ENCODE measurements at regions not wholly inside any gene's neighbourhood (a gene's known extent, or its start where the extent isn't known, plus 50 kb on each side); places are given as distances from the start of the nearest gene placed in this dataset.

DNA sequence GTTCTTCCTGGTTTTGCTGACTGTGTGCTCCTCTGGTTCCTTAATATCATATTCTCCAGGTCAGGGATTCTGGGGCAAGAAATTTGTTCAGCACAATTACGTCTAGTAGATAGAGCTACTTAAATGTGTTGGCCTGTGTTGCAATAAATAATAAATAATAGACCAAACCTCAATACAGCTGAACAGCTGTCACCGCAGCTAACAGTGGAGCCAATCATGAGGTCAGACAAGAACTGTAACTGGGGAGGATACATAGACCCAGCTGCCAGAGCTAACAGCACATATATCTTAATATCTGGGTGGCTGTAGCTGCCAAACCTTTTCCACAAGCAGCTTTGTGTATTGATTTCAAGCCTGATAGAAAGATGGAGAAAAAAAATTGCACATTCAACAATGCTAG, 1596.3 kb upstream of the PCDH20 start:
- H3K4me3 ChIP-seq (ENCODE audit: low read depth in 1 of 3, low read length in 3 of 3): no peak overlapping the region
- H3K27me3 ChIP-seq (ENCODE audit: control insufficient read depth in 4 of 4, insufficient read depth in 4 of 4, low read length in 3 of 4): no peaks in the 10 kb centered on the region
- DNase-seq (ENCODE audit: low spot score): no peak
- H3K4me1 ChIP-seq (ENCODE audit: control insufficient read depth in 4 of 4, insufficient read depth in 4 of 4, low read length in 3 of 4): no peaks in the 10 kb centered on the region
- 86% methylated on average over 2 of the region's 2 CpGs for WGBS
- H3K9ac ChIP-seq (ENCODE audit: low read depth in 1 of 2, low read length in 2 of 2): no peak overlapping the region
- no peaks in the 10 kb centered on the region for H3K36me3 ChIP-seq (ENCODE audit: control insufficient read depth in 4 of 4, insufficient read depth in 3 of 4, low read depth in 1 of 4, low read length in 3 of 4)
- TF ChIP-seq, protein P1, sequence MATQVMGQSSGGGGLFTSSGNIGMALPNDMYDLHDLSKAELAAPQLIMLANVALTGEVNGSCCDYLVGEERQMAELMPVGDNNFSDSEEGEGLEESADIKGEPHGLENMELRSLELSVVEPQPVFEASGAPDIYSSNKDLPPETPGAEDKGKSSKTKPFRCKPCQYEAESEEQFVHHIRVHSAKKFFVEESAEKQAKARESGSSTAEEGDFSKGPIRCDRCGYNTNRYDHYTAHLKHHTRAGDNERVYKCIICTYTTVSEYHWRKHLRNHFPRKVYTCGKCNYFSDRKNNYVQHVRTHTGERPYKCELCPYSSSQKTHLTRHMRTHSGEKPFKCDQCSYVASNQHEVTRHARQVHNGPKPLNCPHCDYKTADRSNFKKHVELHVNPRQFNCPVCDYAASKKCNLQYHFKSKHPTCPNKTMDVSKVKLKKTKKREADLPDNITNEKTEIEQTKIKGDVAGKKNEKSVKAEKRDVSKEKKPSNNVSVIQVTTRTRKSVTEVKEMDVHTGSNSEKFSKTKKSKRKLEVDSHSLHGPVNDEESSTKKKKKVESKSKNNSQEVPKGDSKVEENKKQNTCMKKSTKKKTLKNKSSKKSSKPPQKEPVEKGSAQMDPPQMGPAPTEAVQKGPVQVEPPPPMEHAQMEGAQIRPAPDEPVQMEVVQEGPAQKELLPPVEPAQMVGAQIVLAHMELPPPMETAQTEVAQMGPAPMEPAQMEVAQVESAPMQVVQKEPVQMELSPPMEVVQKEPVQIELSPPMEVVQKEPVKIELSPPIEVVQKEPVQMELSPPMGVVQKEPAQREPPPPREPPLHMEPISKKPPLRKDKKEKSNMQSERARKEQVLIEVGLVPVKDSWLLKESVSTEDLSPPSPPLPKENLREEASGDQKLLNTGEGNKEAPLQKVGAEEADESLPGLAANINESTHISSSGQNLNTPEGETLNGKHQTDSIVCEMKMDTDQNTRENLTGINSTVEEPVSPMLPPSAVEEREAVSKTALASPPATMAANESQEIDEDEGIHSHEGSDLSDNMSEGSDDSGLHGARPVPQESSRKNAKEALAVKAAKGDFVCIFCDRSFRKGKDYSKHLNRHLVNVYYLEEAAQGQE (IDR thresholded peaks at IDR 0.05): no peak
- TF ChIP-seq NR2F2 (IDR thresholded peaks at IDR 0.05) (no peak), RXRA (IDR thresholded peaks at IDR 0.05) (no peak), HNF4A (conservative IDR thresholded peaks at IDR 0.05) (no peak), FOXA2 (IDR thresholded peaks at IDR 0.05) (no peak), HNF4G (IDR thresholded peaks at IDR 0.05) (no peak), RAD21 (IDR thresholded peaks at IDR 0.05) (no peak)
- TF ChIP-seq, protein P2, sequence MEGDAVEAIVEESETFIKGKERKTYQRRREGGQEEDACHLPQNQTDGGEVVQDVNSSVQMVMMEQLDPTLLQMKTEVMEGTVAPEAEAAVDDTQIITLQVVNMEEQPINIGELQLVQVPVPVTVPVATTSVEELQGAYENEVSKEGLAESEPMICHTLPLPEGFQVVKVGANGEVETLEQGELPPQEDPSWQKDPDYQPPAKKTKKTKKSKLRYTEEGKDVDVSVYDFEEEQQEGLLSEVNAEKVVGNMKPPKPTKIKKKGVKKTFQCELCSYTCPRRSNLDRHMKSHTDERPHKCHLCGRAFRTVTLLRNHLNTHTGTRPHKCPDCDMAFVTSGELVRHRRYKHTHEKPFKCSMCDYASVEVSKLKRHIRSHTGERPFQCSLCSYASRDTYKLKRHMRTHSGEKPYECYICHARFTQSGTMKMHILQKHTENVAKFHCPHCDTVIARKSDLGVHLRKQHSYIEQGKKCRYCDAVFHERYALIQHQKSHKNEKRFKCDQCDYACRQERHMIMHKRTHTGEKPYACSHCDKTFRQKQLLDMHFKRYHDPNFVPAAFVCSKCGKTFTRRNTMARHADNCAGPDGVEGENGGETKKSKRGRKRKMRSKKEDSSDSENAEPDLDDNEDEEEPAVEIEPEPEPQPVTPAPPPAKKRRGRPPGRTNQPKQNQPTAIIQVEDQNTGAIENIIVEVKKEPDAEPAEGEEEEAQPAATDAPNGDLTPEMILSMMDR (IDR thresholded peaks at IDR 0.05; ENCODE audit: low read depth, low read length, missing input control): no peak
- TF ChIP-seq, protein P3, sequence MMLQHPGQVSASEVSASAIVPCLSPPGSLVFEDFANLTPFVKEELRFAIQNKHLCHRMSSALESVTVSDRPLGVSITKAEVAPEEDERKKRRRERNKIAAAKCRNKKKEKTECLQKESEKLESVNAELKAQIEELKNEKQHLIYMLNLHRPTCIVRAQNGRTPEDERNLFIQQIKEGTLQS (IDR thresholded peaks at IDR 0.05): no peak
- H3K27ac ChIP-seq (ENCODE audit: low read depth in 1 of 2, low read length in 2 of 2): no peak overlapping the region
- H3K9me3 ChIP-seq (ENCODE audit: control insufficient read depth in 4 of 4, low read length in 3 of 4): peaks cover 4 to 7% (median 5%) of the 10 kb centered on the region in 4 donors

DNA sequence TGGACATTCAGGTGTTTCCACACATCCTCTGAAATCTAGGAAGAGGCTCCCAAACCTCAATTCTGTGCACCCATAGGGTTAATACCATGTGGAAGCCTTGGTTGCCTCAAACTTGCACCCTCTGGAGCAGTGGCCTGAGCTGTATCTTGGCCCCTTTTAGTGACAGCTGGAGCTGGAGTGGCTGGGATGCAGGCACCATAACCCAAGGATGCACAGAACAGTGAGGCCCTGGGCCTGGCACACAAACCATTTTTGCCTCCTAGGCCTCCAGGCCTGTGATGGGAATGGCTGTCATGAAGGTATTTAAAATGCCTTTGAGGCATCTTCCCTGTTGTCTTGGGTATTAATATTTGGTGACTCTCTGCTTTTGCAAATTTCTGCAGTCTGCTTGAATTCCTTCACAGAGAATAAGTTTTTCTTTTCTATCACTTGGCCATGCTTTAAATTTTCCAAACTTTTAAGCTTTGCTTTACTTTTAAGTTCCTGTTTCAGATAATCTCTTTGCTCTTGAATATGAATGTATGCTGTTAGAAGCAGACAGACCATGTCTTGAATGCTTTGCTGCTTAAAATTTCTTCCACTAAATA, 1594.5 kb upstream of the PCDH20 start:
- Histone ChIP-seq H3K9ac (ENCODE audit: low read depth in 1 of 2, low read length in 2 of 2) (no peak overlapping the region), H3K9me3 (ENCODE audit: control insufficient read depth in 4 of 4, low read length in 3 of 4) (peaks cover 4 to 12% (median 5%) of the 10 kb centered on the region in 4 donors), H3K27me3 (ENCODE audit: control insufficient read depth in 4 of 4, insufficient read depth in 4 of 4, low read length in 3 of 4) (no peaks in the 10 kb centered on the region), H3K36me3 (ENCODE audit: control insufficient read depth in 4 of 4, insufficient read depth in 3 of 4, low read depth in 1 of 4, low read length in 3 of 4) (no peaks in the 10 kb centered on the region), H3K4me1 (ENCODE audit: control insufficient read depth in 4 of 4, insufficient read depth in 4 of 4, low read length in 3 of 4) (no peaks in the 10 kb centered on the region), H3K27ac (ENCODE audit: low read depth in 1 of 2, low read length in 2 of 2) (no peak overlapping the region), H3K4me3 (ENCODE audit: low read depth in 1 of 3, low read length in 3 of 3) (no peak overlapping the region)
- no peak for DNase-seq (ENCODE audit: low spot score)
- TF ChIP-seq, protein P2 (IDR thresholded peaks at IDR 0.05; ENCODE audit: low read depth, low read length, missing input control): no peak
- no peak for TF ChIP-seq TAF1 (conservative IDR thresholded peaks at IDR 0.05)
- TF ChIP-seq EGR1 (IDR thresholded peaks at IDR 0.05; ENCODE audit: low read depth in 2 of 2): no peak
- no peak for TF ChIP-seq RAD21 (IDR thresholded peaks at IDR 0.05)
- TF ChIP-seq FOXA1 (IDR thresholded peaks at IDR 0.05): no peak
- no peak for TF ChIP-seq GABPA (IDR thresholded peaks at IDR 0.05 in 1 of 2, conservative IDR thresholded peaks at IDR 0.05 in 1 of 2)
- no peak for TF ChIP-seq HNF4A (conservative IDR thresholded peaks at IDR 0.05)
- no peak for TF ChIP-seq YY1 (IDR thresholded peaks at IDR 0.05)
- TF ChIP-seq, protein P4, sequence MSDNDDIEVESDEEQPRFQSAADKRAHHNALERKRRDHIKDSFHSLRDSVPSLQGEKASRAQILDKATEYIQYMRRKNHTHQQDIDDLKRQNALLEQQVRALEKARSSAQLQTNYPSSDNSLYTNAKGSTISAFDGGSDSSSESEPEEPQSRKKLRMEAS (IDR thresholded peaks at IDR 0.05): no peak
- TF ChIP-seq, protein P1 (IDR thresholded peaks at IDR 0.05): no peak
- TF ChIP-seq HNF4G (IDR thresholded peaks at IDR 0.05): no peak
- TF ChIP-seq FOXA2 (IDR thresholded peaks at IDR 0.05): no peak

Measured in liver (tissue), 8 donors.